Left lung (tissue), 4 donors: ENCODE measurements at regions not wholly inside any gene's neighbourhood (a gene's known extent, or its start where the extent isn't known, plus 50 kb on each side); places are given as distances from the start of the nearest gene placed in this dataset.

ENCODE experiments used
- ATAC-seq: fragments of 200-7000 bp; cut with Tn5 transposase; one replicate; pipeline ENCODE4 v1.9.1; 2020; ENCODE audit warnings: moderate library complexity
- DNase-seq, 4 donors: peaks; one replicate each; pipeline ENCODE4 v3.0.0-alpha.2; 2013 to 2020
- H3K27ac ChIP-seq, 2 donors: fragments of 200-600 bp; sonication (generic) in 1 of 2; one replicate each; pipeline versions ENCODE4 v1.5.0 to v1.8.0; 2020 to 2021
- H3K27me3 ChIP-seq, 2 donors: fragments of 200-600 bp; sonication (generic) in 1 of 2; one replicate each; pipeline versions ENCODE4 v1.5.0 to v1.8.0; 2020 to 2021
- H3K36me3 ChIP-seq, 2 donors: fragments of 200-600 bp; sonication (generic) in 1 of 2; one replicate each; pipeline versions ENCODE4 v1.5.0 to v1.8.0; 2020 to 2021
- H3K4me1 ChIP-seq, 2 donors: fragments of 200-600 bp; one replicate each; pipeline ENCODE4 v1.8.0; 2021
- H3K4me3 ChIP-seq, 2 donors: fragments of 200-600 bp; sonication (generic) in 1 of 2; one replicate each; pipeline versions ENCODE4 v1.5.0 to v1.8.0; 2020 to 2021; ENCODE audit warnings: mild to moderate bottlenecking in 1 of 2
- H3K9me3 ChIP-seq, 2 donors: fragments of 200-600 bp; sonication (generic) in 1 of 2; one replicate each; pipeline versions ENCODE4 v1.5.0 to v1.8.0; 2020 to 2021
- CTCF ChIP-seq, 2 donors: fragments of 200-600 bp; sonication (generic) in 1 of 2; IDR thresholded peaks; one replicate each; pipeline versions ENCODE4 v1.5.0 to v1.8.0; 2021; ENCODE audit warnings: antibody characterized with exemption in 2 of 2
- intact Hi-C, 2 donors: fragments of 100-400 bp; cut with DNase I; formaldehyde crosslinking; loops; one replicate each; pipeline versions ENCODE4 v1.11.2 to v1.14.2; 2022
- donor health status: DM: no; HTN: yes; CAD: no.
- donor health status: DM: no; HTN: no; CAD: no.

- Histone ChIP-seq H3K36me3 (no peaks in the 10 kb centered on the region), H3K4me3 (no peak overlapping the region), H3K4me1 (no peaks in the 10 kb centered on the region), H3K9me3 (no peaks in the 10 kb centered on the region), H3K27me3 (no peaks in the 10 kb centered on the region), H3K27ac (no peak overlapping the region)
- ATAC-seq = no peak
- intact Hi-C loops = no loop called here
- no peak for TF ChIP-seq CTCF (IDR thresholded peaks at IDR 0.05)
- DNase-seq = no peak
These were observed 115.1 kb upstream of the PITX2 start for GRCh38 chr4:110737931-110738330.

GRCh38 chr4:110742143-110742542 is 119.3 kb upstream of the PITX2 start:
- Histone ChIP-seq H3K9me3 (no peaks in the 10 kb centered on the region), H3K27ac (no peak overlapping the region), H3K27me3 (no peaks in the 10 kb centered on the region), H3K36me3 (no peaks in the 10 kb centered on the region), H3K4me3 (no peak overlapping the region), H3K4me1 (no peaks in the 10 kb centered on the region)
- DNase-seq = no peak
- no peak for ATAC-seq
- intact Hi-C loops = no loop called here
- no peak for TF ChIP-seq CTCF (IDR thresholded peaks at IDR 0.05)

GRCh38 chr4:110748071-110748470 is 125.2 kb upstream of the PITX2 start:
- no peak overlapping the region for H3K27ac ChIP-seq
- intact Hi-C loops = no loop called here
- no peaks in the 10 kb centered on the region for H3K27me3 ChIP-seq
- H3K4me3 ChIP-seq = no peak overlapping the region
- no peak for ATAC-seq
- no peak for DNase-seq
- H3K36me3 ChIP-seq = no peaks in the 10 kb centered on the region
- H3K9me3 ChIP-seq = no peaks in the 10 kb centered on the region
- no peaks in the 10 kb centered on the region for H3K4me1 ChIP-seq
- TF ChIP-seq CTCF (IDR thresholded peaks at IDR 0.05) = no peak

- Histone ChIP-seq H3K27me3 (no peaks in the 10 kb centered on the region), H3K36me3 (no peaks in the 10 kb centered on the region), H3K27ac (no peak overlapping the region), H3K4me3 (no peak overlapping the region), H3K9me3 (no peaks in the 10 kb centered on the region), H3K4me1 (no peaks in the 10 kb centered on the region)
- no peak for TF ChIP-seq CTCF (IDR thresholded peaks at IDR 0.05)
- DNase-seq = no peak
- intact Hi-C loops = no loop called here
- no peak for ATAC-seq
These were observed 128.3 kb upstream of the PITX2 start for GRCh38 chr4:110751183-110751582.

- no peak for ATAC-seq
These were observed 129.1 kb upstream of the PITX2 start for GRCh38 chr4:110751986-110752385.

More at GRCh38 chr4:110751986-110752385, 129.1 kb upstream of the PITX2 start:
- Histone ChIP-seq H3K4me3 (no peak overlapping the region), H3K4me1 (no peaks in the 10 kb centered on the region), H3K9me3 (no peaks in the 10 kb centered on the region), H3K27me3 (no peaks in the 10 kb centered on the region), H3K27ac (no peak overlapping the region), H3K36me3 (no peaks in the 10 kb centered on the region)
- DNase-seq = no peak
- intact Hi-C loops = no loop called here
- no peak for TF ChIP-seq CTCF (IDR thresholded peaks at IDR 0.05)
